IMR-90 (cell line): ENCODE measurements at regions not wholly inside any gene's neighbourhood (a gene's known extent, or its start where the extent isn't known, plus 50 kb on each side); places are given as distances from the start of the nearest gene placed in this dataset.
"Not testable (repeated sequence)": the region's sequence is repeated elsewhere in the genome, so short reads cannot be mapped to it uniquely, and the experiment has no call there.

ENCODE experiments used
- BHLHE40 ChIP-seq: fragments of 150-350 bp; IDR thresholded peaks from 2 replicates; pipeline ENCODE4 v1.6.1; 2016; ENCODE audit warnings: mild to moderate bottlenecking, low read depth, low read length
- CEBPB ChIP-seq: IDR thresholded peaks from 2 replicates; pipeline ENCODE4 v1.6.1; 2012; ENCODE audit warnings: low read depth, low read length, improper control_type of control experiment
- CHD1 ChIP-seq: IDR thresholded peaks from 2 replicates; pipeline ENCODE4 v1.6.1; 2012; ENCODE audit warnings: low read depth, low read length, improper control_type of control experiment
- FOS ChIP-seq: fragments of 150-350 bp; IDR thresholded peaks from 2 replicates; pipeline ENCODE4 v1.6.1; 2016; ENCODE audit warnings: low read depth, low read length
- MAFK ChIP-seq: IDR thresholded peaks from 2 replicates; pipeline ENCODE4 v1.6.1; 2012; ENCODE audit warnings: low read depth, low read length, improper control_type of control experiment
- POLR2A ChIP-seq: IDR thresholded peaks from 2 replicates; pipeline ENCODE4 v1.6.1; 2012; ENCODE audit warnings: mild to moderate bottlenecking, low read depth, low read length
- RAD21 ChIP-seq: IDR thresholded peaks from 2 replicates; pipeline ENCODE4 v1.6.1; 2012; ENCODE audit warnings: low read length, improper control_type of control experiment
- RCOR1 ChIP-seq: IDR thresholded peaks from 2 replicates; pipeline ENCODE4 v1.6.1; 2012; ENCODE audit warnings: mild to moderate bottlenecking, low read length, improper control_type of control experiment; ENCODE audit not compliant: insufficient replicate concordance
- RFX5 ChIP-seq: IDR thresholded peaks from 2 replicates; pipeline ENCODE4 v1.8.0; 2012; ENCODE audit warnings: low read depth, mild to moderate bottlenecking, low read length, moderate library complexity
- USF2 ChIP-seq: fragments of 150-350 bp; IDR thresholded peaks from 2 replicates; pipeline ENCODE4 v1.6.1; 2017; ENCODE audit warnings: mild to moderate bottlenecking, antibody characterized with exemption, low read length, low read depth
- TF ChIP-seq, protein P1 (sequence below): conservative IDR thresholded peaks from 2 replicates; pipeline ENCODE4 v1.5.1; 2012; ENCODE audit warnings: mild to moderate bottlenecking, low read depth, low read length, improper control_type of control experiment

DNA sequence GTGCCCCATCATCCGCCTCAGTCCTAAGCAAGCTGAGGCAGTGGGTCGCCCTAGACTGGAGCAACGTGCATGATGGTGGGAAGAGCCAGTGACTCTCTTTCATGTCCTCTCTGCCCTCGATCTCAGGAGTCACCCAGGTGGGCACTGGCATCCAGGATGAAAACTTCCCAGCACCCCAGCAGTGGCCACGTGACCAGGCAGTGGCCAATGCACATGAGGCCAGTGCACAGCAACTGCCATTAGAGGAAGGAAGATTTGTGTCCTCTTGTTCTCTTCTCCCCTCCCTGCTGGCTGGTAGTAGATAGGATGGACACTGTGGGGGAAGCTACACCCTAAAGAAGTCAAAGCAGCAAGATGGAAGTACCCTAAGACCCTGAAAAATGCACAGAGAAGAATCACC is 334.1 kb upstream of the SULF2 start:
- TF ChIP-seq RCOR1, USF2, CEBPB, BHLHE40, POLR2A, MAFK, RAD21, RFX5, CHD1, FOS: not testable (repeated sequence)
- TF ChIP-seq, protein P1, sequence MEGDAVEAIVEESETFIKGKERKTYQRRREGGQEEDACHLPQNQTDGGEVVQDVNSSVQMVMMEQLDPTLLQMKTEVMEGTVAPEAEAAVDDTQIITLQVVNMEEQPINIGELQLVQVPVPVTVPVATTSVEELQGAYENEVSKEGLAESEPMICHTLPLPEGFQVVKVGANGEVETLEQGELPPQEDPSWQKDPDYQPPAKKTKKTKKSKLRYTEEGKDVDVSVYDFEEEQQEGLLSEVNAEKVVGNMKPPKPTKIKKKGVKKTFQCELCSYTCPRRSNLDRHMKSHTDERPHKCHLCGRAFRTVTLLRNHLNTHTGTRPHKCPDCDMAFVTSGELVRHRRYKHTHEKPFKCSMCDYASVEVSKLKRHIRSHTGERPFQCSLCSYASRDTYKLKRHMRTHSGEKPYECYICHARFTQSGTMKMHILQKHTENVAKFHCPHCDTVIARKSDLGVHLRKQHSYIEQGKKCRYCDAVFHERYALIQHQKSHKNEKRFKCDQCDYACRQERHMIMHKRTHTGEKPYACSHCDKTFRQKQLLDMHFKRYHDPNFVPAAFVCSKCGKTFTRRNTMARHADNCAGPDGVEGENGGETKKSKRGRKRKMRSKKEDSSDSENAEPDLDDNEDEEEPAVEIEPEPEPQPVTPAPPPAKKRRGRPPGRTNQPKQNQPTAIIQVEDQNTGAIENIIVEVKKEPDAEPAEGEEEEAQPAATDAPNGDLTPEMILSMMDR, result not testable (repeated sequence)
